Stomach (tissue), 8 donors: ENCODE measurements at regions not wholly inside any gene's neighbourhood (a gene's known extent, or its start where the extent isn't known, plus 50 kb on each side); places are given as distances from the start of the nearest gene placed in this dataset.

Experiments used
- DNase-seq, 2 donors: peaks; one replicate each; pipeline versions ENCODE4 v3.0.0 to v3.0.0-alpha.2; 2013 to 2019
- H3K27ac ChIP-seq, 5 donors: fragments of 200-600 bp in 4 of 5; sonication (generic) in 4 of 5; one replicate each; pipeline ENCODE4 v1.5.1; 2013 to 2019; ENCODE audit warnings: mild to moderate bottlenecking in 1 of 5, moderate library complexity in 1 of 5
- H3K27me3 ChIP-seq, 3 donors: fragments of 200-600 bp; sonication (generic); one replicate each; pipeline ENCODE4 v1.5.1; 2017 to 2019; ENCODE audit warnings: mixed run types in 1 of 3
- H3K36me3 ChIP-seq, 4 donors: fragments of 200-600 bp; sonication (generic); 1 replicate in 3 of 4; 2 replicates in 1 of 4; pipeline ENCODE4 v1.5.1; 2016 to 2019
- H3K4me1 ChIP-seq, 4 donors: fragments of 200-600 bp; sonication (generic); one replicate each; pipeline ENCODE4 v1.5.1; 2016 to 2019
- H3K4me3 ChIP-seq, 4 donors: fragments of 200-600 bp; sonication (generic) in 3 of 4; one replicate each; pipeline ENCODE4 v1.5.1; 2016 to 2019; ENCODE audit warnings: mild to moderate bottlenecking in 1 of 4
- H3K9me3 ChIP-seq, 4 donors: fragments of 200-600 bp; sonication (generic); one replicate each; pipeline ENCODE4 v1.5.1; 2016 to 2019
- CTCF ChIP-seq, 7 experiments: fragments of 450-650 bp in 4 of 7; fragments of 200-600 bp in 3 of 7; sonication (generic) in 3 of 7; IDR thresholded peaks; one replicate each; pipeline ENCODE4 v1.5.1; 2016 to 2019; ENCODE audit warnings: antibody characterized with exemption in 7 of 7, control low read depth in 2 of 7, mild to moderate bottlenecking in 1 of 7
- EP300 ChIP-seq: sonication (generic); formaldehyde crosslinking; IDR thresholded peaks from one replicate; pipeline ENCODE4 v1.6.1; 2017; ENCODE audit warnings: antibody characterized with exemption
- POLR2A ChIP-seq, 4 donors: fragments of 450-650 bp; IDR thresholded peaks; one replicate each; pipeline ENCODE4 v1.6.1; 2016; ENCODE audit warnings: antibody characterized with exemption in 4 of 4, control low read depth in 2 of 4, mild to moderate bottlenecking in 1 of 4, moderate library complexity in 1 of 4
- POLR2AphosphoS5 ChIP-seq, 3 donors: sonication (generic); formaldehyde crosslinking; IDR thresholded peaks; one replicate each; pipeline ENCODE4 v1.6.1; 2016; ENCODE audit warnings: antibody characterized with exemption in 3 of 3
- WGBS, 5 donors: extraction: QIAGEN DNeasy Blood & Tissue Kit in 3 of 5; methylation state at CpG; one replicate each; pipeline versions ENCODE4 v1.1.5 to v1.1.7; 2013 to 2018; 5-methylcytosine and 5-hydroxymethylcytosine counted together
- intact Hi-C: fragments of 100-400 bp; cut with DNase I; formaldehyde crosslinking; loops from one replicate; pipeline ENCODE4 v1.15.1; 2023; ENCODE audit warnings: low total_unique reads
- donor health status: healthy with polysubstance abuse.
- donor health status: Bipolar disorder and iron deficiency.
- donor health status: healthy.

GRCh38 chr2:14684516-14684915 is 52.0 kb downstream of the LRATD1 start:
- intact Hi-C loops, result no loop called here
- WGBS, 5 donors, result 60 to 71% (median 64%) methylated on average over 3 of the region's 3 CpGs
- no peaks in the 10 kb centered on the region for H3K36me3 ChIP-seq
- no peak for DNase-seq
- H3K9me3 ChIP-seq, result peaks cover 0 to 3% (median 0%) of the 10 kb centered on the region in 4 donors
- H3K27me3 ChIP-seq, result no peaks in the 10 kb centered on the region
- TF ChIP-seq CTCF (IDR thresholded peaks at IDR 0.05) (no peak), POLR2AphosphoS5 (IDR thresholded peaks at IDR 0.05) (no peak), EP300 (no peak), POLR2A (IDR thresholded peaks at IDR 0.05) (no peak)
- no peak overlapping the region for H3K4me3 ChIP-seq
- no peak overlapping the region for H3K27ac ChIP-seq
- no peaks in the 10 kb centered on the region for H3K4me1 ChIP-seq

- DNase-seq, result no peak
- peaks cover 0 to 15% (median 9%) of the 10 kb centered on the region in 4 donors for H3K9me3 ChIP-seq
- H3K27ac ChIP-seq, result no peak overlapping the region
- no peaks in the 10 kb centered on the region for H3K4me1 ChIP-seq
- intact Hi-C loops, result no loop called here
- H3K36me3 ChIP-seq, result no peaks in the 10 kb centered on the region
- no peaks in the 10 kb centered on the region for H3K27me3 ChIP-seq
- WGBS, 5 donors, result 86 to 94% (median 90%) methylated on average over 4 of the region's 4 CpGs
- H3K4me3 ChIP-seq, result no peak overlapping the region
- TF ChIP-seq EP300 (no peak), POLR2A (IDR thresholded peaks at IDR 0.05) (no peak), POLR2AphosphoS5 (IDR thresholded peaks at IDR 0.05) (no peak), CTCF (IDR thresholded peaks at IDR 0.05) (no peak)
These were observed 58.4 kb downstream of the LRATD1 start for GRCh38 chr2:14690926-14691325.

GRCh38 chr2:14693874-14694273 is 61.4 kb downstream of the LRATD1 start:
- intact Hi-C loops, result no loop called here
- H3K4me1 ChIP-seq, result no peaks in the 10 kb centered on the region
- peaks cover 0 to 15% (median 7%) of the 10 kb centered on the region in 4 donors for H3K9me3 ChIP-seq
- H3K27ac ChIP-seq, result no peak overlapping the region
- H3K27me3 ChIP-seq, result no peaks in the 10 kb centered on the region
- H3K36me3 ChIP-seq, result no peaks in the 10 kb centered on the region
- TF ChIP-seq EP300, result no peak
- WGBS, 5 donors, result 76 to 84% (median 81%) methylated on average over 2 of the region's 2 CpGs
- DNase-seq, result no peak
- no peak overlapping the region for H3K4me3 ChIP-seq

- Histone ChIP-seq H3K9me3 (no peaks in the 10 kb centered on the region), H3K36me3 (no peaks in the 10 kb centered on the region), H3K27me3 (no peaks in the 10 kb centered on the region), H3K4me3 (no peak overlapping the region), H3K27ac (no peak overlapping the region), H3K4me1 (no peaks in the 10 kb centered on the region)
- intact Hi-C loops, result no loop called here
- WGBS, 5 donors, result 74 to 82% (median 74%) methylated on average over 2 of the region's 2 CpGs
- no peak for DNase-seq
- no peak for TF ChIP-seq EP300
- TF ChIP-seq POLR2A (IDR thresholded peaks at IDR 0.05), result no peak
- no peak for TF ChIP-seq POLR2AphosphoS5 (IDR thresholded peaks at IDR 0.05)
- no peak for TF ChIP-seq CTCF (IDR thresholded peaks at IDR 0.05)
These were observed 68.2 kb downstream of the LRATD1 start for GRCh38 chr2:14700753-14701152.

- no peaks in the 10 kb centered on the region for H3K27me3 ChIP-seq
- H3K4me1 ChIP-seq, result no peaks in the 10 kb centered on the region
- 81 to 97% (median 89%) methylated on average over 3 of the region's 3 CpGs for WGBS, 5 donors
- no peak for TF ChIP-seq POLR2A (IDR thresholded peaks at IDR 0.05)
- no peak for TF ChIP-seq EP300
- no peak for TF ChIP-seq CTCF (IDR thresholded peaks at IDR 0.05)
- no peak for TF ChIP-seq POLR2AphosphoS5 (IDR thresholded peaks at IDR 0.05)
- no peaks in the 10 kb centered on the region for H3K9me3 ChIP-seq
- no peak overlapping the region for H3K27ac ChIP-seq
- no peaks in the 10 kb centered on the region for H3K36me3 ChIP-seq
- H3K4me3 ChIP-seq, result no peak overlapping the region
- no peak for DNase-seq
- intact Hi-C loops, result no loop called here
These were observed 69.7 kb downstream of the LRATD1 start for GRCh38 chr2:14702258-14702657.
